ENCODE measurements at regions not wholly inside any gene's neighbourhood (a gene's known extent, or its start where the extent isn't known, plus 50 kb on each side); places are given as distances from the start of the nearest gene placed in this dataset.

DNA sequence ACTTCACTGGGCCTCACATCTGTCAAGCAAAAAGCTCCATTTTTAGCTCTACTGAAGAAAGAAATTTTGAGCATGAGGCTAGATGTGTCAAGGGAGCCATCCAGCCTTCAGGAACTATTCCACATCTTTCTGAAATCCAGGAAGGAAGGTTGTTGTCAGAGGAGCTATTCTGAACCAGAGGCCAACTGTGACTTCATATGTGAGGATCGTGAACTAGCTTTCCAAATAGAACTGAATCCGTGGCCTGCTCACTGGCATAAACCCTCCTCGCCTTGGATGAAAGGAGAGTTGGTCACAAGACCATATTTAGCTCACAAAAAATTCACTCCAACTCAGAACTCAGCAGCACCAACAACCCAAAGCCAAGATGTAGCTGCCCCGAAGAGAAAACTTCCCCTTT, 195.8 kb downstream of the FOXO1 start:
- Histone ChIP-seq H3K27me3 (ENCODE audit: control insufficient read depth in 1 of 2, insufficient read depth in 2 of 2, low read length in 2 of 2) (no peaks in the 10 kb centered on the region), H3K4me1 (ENCODE audit: insufficient read depth, low read length) (peaks cover 2% of the 10 kb centered on the region), H3K27ac (ENCODE audit: low read depth in 1 of 2, low read length in 2 of 2) (no peak overlapping the region), H3K36me3 (ENCODE audit: insufficient read depth, low read length) (no peaks in the 10 kb centered on the region), H3K4me3 (ENCODE audit: low read length) (no peak overlapping the region), H3K9me3 (ENCODE audit: control insufficient read depth in 1 of 2, insufficient read depth in 1 of 2, low read length in 2 of 2) (no peaks in the 10 kb centered on the region)
- Mint-ChIP-seq H3K36me3 (ENCODE audit: low read depth) (no peaks in the 10 kb centered on the region), H3K4me1 (ENCODE audit: low read depth) (peaks cover 23% of the 10 kb centered on the region), H3K27me3 (no peaks in the 10 kb centered on the region), H3K9me3 (no peaks in the 10 kb centered on the region), H3K4me3 (no peak overlapping the region), H3K27ac (no peak overlapping the region)
- DNase-seq = peak in 1 of 14 experiments; percentile 1
- CTCF ChIA-PET = interaction anchor here (0.5 kb wide), 1 partner anchor 626 kb away, joined by 5 read pairs; no protein-coding TSS in a partner anchor
- intact Hi-C loops (cut with DNase I, micrococcal nuclease) = loop anchor here in 1 of 2 experiments (10.0 kb wide), 1 partner anchor 696 kb away; no protein-coding TSS in a partner anchor
- ATAC-seq (ENCODE audit: poor library complexity) = no peak
- TF ChIP-seq, protein P1, sequence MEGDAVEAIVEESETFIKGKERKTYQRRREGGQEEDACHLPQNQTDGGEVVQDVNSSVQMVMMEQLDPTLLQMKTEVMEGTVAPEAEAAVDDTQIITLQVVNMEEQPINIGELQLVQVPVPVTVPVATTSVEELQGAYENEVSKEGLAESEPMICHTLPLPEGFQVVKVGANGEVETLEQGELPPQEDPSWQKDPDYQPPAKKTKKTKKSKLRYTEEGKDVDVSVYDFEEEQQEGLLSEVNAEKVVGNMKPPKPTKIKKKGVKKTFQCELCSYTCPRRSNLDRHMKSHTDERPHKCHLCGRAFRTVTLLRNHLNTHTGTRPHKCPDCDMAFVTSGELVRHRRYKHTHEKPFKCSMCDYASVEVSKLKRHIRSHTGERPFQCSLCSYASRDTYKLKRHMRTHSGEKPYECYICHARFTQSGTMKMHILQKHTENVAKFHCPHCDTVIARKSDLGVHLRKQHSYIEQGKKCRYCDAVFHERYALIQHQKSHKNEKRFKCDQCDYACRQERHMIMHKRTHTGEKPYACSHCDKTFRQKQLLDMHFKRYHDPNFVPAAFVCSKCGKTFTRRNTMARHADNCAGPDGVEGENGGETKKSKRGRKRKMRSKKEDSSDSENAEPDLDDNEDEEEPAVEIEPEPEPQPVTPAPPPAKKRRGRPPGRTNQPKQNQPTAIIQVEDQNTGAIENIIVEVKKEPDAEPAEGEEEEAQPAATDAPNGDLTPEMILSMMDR (IDR thresholded peaks at IDR 0.05) = no peak
- POLR2A ChIA-PET = interaction anchor here (0.7 to 1.1 kb wide), 3 partner anchors 10 to 401 kb away, joined by 3 read pairs; no protein-coding TSS in a partner anchor

DNA sequence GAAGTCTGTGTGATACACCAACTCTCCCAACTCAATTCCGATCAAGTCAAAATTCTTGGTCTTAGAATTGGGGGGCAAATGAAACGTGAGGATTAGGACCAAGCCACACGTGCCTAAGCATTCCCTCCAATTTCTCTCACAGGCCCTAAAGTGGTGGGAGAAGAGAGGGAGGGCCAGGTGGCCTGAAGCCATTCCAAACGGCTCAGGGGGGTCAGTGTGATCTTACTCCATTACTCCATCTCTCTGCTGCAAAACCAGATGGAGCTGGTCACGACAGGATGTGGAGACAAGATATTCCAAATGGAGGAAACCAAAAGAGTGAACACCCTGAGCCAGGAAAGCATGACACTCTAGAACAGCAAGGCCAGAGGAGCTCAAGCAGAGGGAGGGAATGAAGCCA, 195.4 kb downstream of the FOXO1 start:
- CTCF ChIA-PET = interaction anchor here (0.5 kb wide), 1 partner anchor 625 kb away, joined by 5 read pairs; no protein-coding TSS in a partner anchor
- POLR2A ChIA-PET = interaction anchor here (0.7 to 1.1 kb wide), 2 partner anchors 10 to 402 kb away, joined by 3 read pairs; no protein-coding TSS in a partner anchor
- Mint-ChIP-seq H3K4me3 (no peak overlapping the region), H3K4me1 (ENCODE audit: low read depth) (peaks cover 27% of the 10 kb centered on the region), H3K36me3 (ENCODE audit: low read depth) (no peaks in the 10 kb centered on the region), H3K9me3 (no peaks in the 10 kb centered on the region), H3K27me3 (no peaks in the 10 kb centered on the region), H3K27ac (no peak overlapping the region)
- Histone ChIP-seq H3K27me3 (ENCODE audit: control insufficient read depth in 1 of 2, insufficient read depth in 2 of 2, low read length in 2 of 2) (no peaks in the 10 kb centered on the region), H3K4me3 (ENCODE audit: low read length) (no peak overlapping the region), H3K4me1 (ENCODE audit: insufficient read depth, low read length) (peaks cover 2% of the 10 kb centered on the region), H3K9me3 (ENCODE audit: control insufficient read depth in 1 of 2, insufficient read depth in 1 of 2, low read length in 2 of 2) (no peaks in the 10 kb centered on the region), H3K27ac (ENCODE audit: low read depth in 1 of 2, low read length in 2 of 2) (no peak overlapping the region), H3K36me3 (ENCODE audit: insufficient read depth, low read length) (no peaks in the 10 kb centered on the region)
- DNase-seq (no peak), ATAC-seq (ENCODE audit: poor library complexity) (no peak)
- TF ChIP-seq, protein P1 (IDR thresholded peaks at IDR 0.05) = no peak
- intact Hi-C loops (cut with DNase I, micrococcal nuclease) = loop anchor here in 1 of 2 experiments (10.0 kb wide), 1 partner anchor 696 kb away; no protein-coding TSS in a partner anchor

DNA sequence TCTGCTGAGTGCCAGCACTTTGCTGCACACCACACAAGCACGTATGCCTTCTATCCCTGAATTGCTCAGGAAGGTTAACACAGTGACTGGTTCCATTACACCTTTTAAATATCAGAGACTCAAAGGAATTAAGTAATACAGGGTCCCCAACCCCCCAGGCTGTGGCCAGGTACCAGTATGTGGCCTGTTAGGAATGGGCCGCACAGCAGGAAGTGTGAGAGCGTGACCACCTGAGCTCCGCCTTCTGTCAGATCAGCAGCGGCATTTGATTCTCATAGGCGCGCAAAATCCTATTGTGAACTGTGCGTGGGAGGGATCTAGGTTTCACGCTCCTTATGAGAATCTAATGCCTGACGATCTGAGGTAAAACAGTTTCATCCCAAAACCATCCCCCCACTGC, 194.5 kb downstream of the FOXO1 start:
- H3K27ac Mint-ChIP-seq = no peak overlapping the region
- H3K4me3 Mint-ChIP-seq = no peak overlapping the region
- H3K36me3 Mint-ChIP-seq (ENCODE audit: low read depth) = no peaks in the 10 kb centered on the region
- intact Hi-C loops (cut with DNase I, micrococcal nuclease) = loop anchor here in 1 of 2 experiments (10.0 kb wide), 1 partner anchor 697 kb away; no protein-coding TSS in a partner anchor
- DNase-seq (peak in 1 of 14 experiments; percentile 1), ATAC-seq (ENCODE audit: poor library complexity) (no peak)
- H3K27ac ChIP-seq (ENCODE audit: low read depth in 1 of 2, low read length in 2 of 2) = no peak overlapping the region
- H3K4me1 Mint-ChIP-seq (ENCODE audit: low read depth) = peaks cover 33% of the 10 kb centered on the region
- ChIA-PET POLR2A (no interaction called here), CTCF (no interaction called here)
- H3K9me3 Mint-ChIP-seq = no peaks in the 10 kb centered on the region
- H3K27me3 ChIP-seq (ENCODE audit: control insufficient read depth in 1 of 2, insufficient read depth in 2 of 2, low read length in 2 of 2) = no peaks in the 10 kb centered on the region
- H3K27me3 Mint-ChIP-seq = no peaks in the 10 kb centered on the region
- H3K4me1 ChIP-seq (ENCODE audit: insufficient read depth, low read length) = peaks cover 2% of the 10 kb centered on the region
- TF ChIP-seq, protein P1 (IDR thresholded peaks at IDR 0.05) = no peak
- H3K9me3 ChIP-seq (ENCODE audit: control insufficient read depth in 1 of 2, insufficient read depth in 1 of 2, low read length in 2 of 2) = no peaks in the 10 kb centered on the region
- no peak overlapping the region for H3K4me3 ChIP-seq (ENCODE audit: low read length)
- H3K36me3 ChIP-seq (ENCODE audit: insufficient read depth, low read length) = no peaks in the 10 kb centered on the region
